ENCODE measurements at regions not wholly inside any gene's neighbourhood (a gene's known extent, or its start where the extent isn't known, plus 50 kb on each side); places are given as distances from the start of the nearest gene placed in this dataset.

DNA sequence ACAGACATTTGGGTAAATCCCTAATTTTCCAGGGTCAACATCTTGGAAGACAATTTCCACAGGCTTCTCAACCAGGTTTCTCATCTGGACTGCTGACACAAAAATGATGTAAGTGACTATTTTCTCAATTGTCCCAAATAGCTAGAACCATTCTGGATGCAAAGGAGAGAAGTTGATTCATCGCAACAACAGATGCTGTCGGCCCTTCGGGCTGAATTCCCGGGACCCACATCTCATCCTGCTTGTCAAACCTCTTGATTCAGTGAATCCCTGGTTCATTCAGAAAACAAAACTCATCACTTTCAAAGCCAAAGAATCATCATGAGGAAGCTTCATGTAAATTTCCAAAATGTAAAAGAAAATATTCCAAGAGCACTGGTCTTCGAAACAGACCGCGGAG lies 251.8 kb downstream of the NPHP4 start:
- no peak for DNase-seq (ENCODE audit: low spot score)
- TF ChIP-seq CTCF (IDR thresholded peaks at IDR 0.05) = no peak
- ATAC-seq (ENCODE audit: low FRiP score) = no peak

DNA sequence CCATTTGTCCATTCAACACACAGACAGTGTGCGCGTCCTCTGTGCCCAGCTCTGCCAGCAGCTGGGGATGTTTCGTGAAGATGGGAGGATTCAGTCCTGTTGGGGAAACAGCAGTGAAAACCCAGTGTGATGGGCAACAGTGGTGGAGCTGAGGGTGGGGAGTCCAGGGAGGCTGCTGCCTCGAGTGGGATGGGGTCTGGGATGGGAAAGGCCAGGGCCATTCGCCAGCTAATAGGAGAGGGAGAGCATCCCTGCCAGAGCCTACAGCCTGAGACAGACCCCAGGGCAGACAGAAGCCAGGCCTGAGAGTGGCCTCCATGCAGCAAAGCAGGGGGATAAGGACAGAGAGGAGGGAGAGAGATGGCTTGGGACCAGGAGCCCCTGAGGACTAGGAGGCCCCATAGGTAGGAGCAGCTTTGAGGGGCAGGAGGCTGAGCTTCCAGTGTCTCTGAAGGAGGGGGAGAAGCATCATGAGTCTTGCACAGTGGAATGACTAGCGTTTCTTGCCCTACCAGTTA lies 252.6 kb downstream of the NPHP4 start:
- DNase-seq (ENCODE audit: low spot score) = no peak
- no peak for TF ChIP-seq CTCF (IDR thresholded peaks at IDR 0.05)
- ATAC-seq (ENCODE audit: low FRiP score) = no peak

GRCh38 chr1:5738911-5739462 lies 253.2 kb downstream of the NPHP4 start:
- no peak for DNase-seq (ENCODE audit: low spot score)
- TF ChIP-seq CTCF (IDR thresholded peaks at IDR 0.05) = no peak
- no peak for ATAC-seq (ENCODE audit: low FRiP score)

GRCh38 chr1:5737081-5737480 lies 255.1 kb downstream of the NPHP4 start:
- ATAC-seq (ENCODE audit: low FRiP score) (no peak), DNase-seq (ENCODE audit: low spot score) (no peak)
- no peak for TF ChIP-seq CTCF (IDR thresholded peaks at IDR 0.05)

DNA sequence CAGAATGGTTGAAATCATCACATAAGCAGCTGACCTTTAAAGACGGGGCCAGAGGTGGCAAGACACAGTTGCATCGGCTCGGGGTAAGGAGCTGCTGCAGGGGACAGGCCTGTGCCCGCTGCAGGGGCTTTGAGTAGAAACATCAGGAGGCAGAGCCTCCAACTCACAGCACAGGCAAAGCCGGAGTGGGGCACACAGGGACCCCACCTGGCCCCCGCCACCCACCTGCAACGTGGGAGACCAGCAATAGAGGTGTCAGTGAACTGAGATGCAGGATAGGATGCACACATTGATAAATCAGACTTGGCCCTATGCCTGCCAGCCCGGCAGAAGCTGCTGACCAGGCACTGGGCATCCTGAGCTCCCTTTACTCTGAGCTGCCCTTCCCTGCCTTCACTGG lies 257.2 kb downstream of the NPHP4 start:
- DNase-seq (ENCODE audit: low spot score) = no peak
- no peak for TF ChIP-seq CTCF (IDR thresholded peaks at IDR 0.05)
- ATAC-seq (ENCODE audit: low FRiP score) = no peak

GRCh38 chr1:5734414-5734813 lies 257.8 kb downstream of the NPHP4 start:
- no peak for TF ChIP-seq CTCF (IDR thresholded peaks at IDR 0.05)
- ATAC-seq (ENCODE audit: low FRiP score) (no peak), DNase-seq (ENCODE audit: low spot score) (no peak)

DNA sequence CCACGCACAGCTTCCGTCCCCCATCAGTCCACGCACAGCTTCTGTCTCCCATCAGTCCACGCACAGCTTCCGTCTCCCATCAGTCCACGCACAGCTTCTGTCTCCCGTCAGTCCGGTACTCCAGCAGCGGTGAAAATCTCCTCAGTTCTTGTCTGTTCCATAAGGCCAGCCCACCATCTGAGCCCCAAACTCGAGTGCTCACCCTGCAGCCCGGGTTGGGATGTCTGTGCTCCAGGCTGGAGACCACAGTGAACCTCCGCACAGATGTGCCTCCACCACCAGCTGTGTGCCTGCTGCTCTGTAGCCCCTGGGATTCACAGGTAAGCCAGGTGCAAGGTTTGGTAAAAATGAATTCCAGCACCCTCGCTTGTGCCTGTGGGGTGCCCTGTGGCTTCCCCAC lies 258.6 kb downstream of the NPHP4 start:
- DNase-seq (ENCODE audit: low spot score) (no peak), ATAC-seq (ENCODE audit: low FRiP score) (no peak)
- TF ChIP-seq CTCF (IDR thresholded peaks at IDR 0.05) = no peak

All from omental fat pad (tissue), 3 donors.